T-cell (primary cell): ENCODE measurements at regions not wholly inside any gene's neighbourhood (a gene's known extent, or its start where the extent isn't known, plus 50 kb on each side); places are given as distances from the start of the nearest gene placed in this dataset.
"Not testable (repeated sequence)": the region's sequence is repeated elsewhere in the genome, so short reads cannot be mapped to it uniquely, and the experiment has no call there.

Source experiments
- ATAC-seq, 4 experiments: fragments of 200-7000 bp in 3 of 4; fragments of 150-1000 bp in 1 of 4; cut with Tn5 transposase; replicated peaks in 1 of 4; 1 replicate in 3 of 4; 2 replicates in 1 of 4; pipeline ENCODE4 v1.10.0; 2021; ENCODE audit warnings: moderate library complexity in 3 of 4, mild to moderate bottlenecking in 2 of 4, moderate number of reproducible peaks in 1 of 4
- CTCF ChIA-PET, 2 donors: fragments of 300-600 bp; sonication (Branson Sonifier 250); formaldehyde crosslinking; loops; one replicate each; lab custom pipeline; 2022; ENCODE audit warnings: antibody characterized with exemption in 2 of 2; lab: Charles Lee
- POLR2A ChIA-PET, 2 donors: fragments of 300-600 bp; sonication (Branson Sonifier 250); formaldehyde crosslinking; loops; one replicate each; lab custom pipeline; 2022; ENCODE audit warnings: antibody characterized with exemption in 2 of 2; lab: Charles Lee
- DNase-seq, 35 experiments: peaks; one replicate each; pipeline versions ENCODE4 v3.0.0 to v3.0.0-alpha.2; 2013 to 2023
- H3K27ac ChIP-seq: one replicate; pipeline ENCODE4 v1.5.1; 2013; ENCODE audit warnings: low read length
- H3K27me3 ChIP-seq, 2 experiments: replicated peaks in 1 of 2; 1 replicate in 1 of 2; 2 replicates in 1 of 2; pipeline versions ENCODE4 v1.6.1 to v1.7.0; 2013; ENCODE audit warnings: low read length in 1 of 2, mixed read lengths in 1 of 2; ENCODE audit not compliant: control insufficient read depth in 2 of 2, insufficient read depth in 2 of 2; ENCODE audit errors: extremely low read depth in 1 of 2
- H3K36me3 ChIP-seq, 2 donors: 1 replicate in 1 of 2; 2 replicates in 1 of 2; pipeline versions ENCODE4 v1.6.1 to v1.7.0; 2013; ENCODE audit warnings: low read length in 1 of 2; ENCODE audit not compliant: control insufficient read depth in 2 of 2, insufficient read depth in 1 of 2; ENCODE audit errors: extremely low read depth in 1 of 2
- H3K4me1 ChIP-seq, 2 experiments: 1 replicate in 1 of 2; 2 replicates in 1 of 2; pipeline versions ENCODE4 v1.6.1 to v1.7.0; 2013; ENCODE audit warnings: low read length in 2 of 2, mixed read lengths in 1 of 2; ENCODE audit not compliant: insufficient read depth in 2 of 2, control insufficient read depth in 1 of 2; ENCODE audit errors: extremely low read depth in 1 of 2
- H3K4me3 ChIP-seq, 2 donors: 1 replicate in 1 of 2; 2 replicates in 1 of 2; pipeline versions ENCODE4 v1.5.1 to v1.7.0; 2013; ENCODE audit warnings: mild to moderate bottlenecking in 2 of 2, low read length in 1 of 2, moderate library complexity in 1 of 2; ENCODE audit not compliant: control insufficient read depth in 1 of 2; ENCODE audit errors: extremely low read depth in 1 of 2
- H3K9me3 ChIP-seq: 2 replicates; pipeline ENCODE4 v1.7.0; 2013
- H3K27ac Mint-ChIP-seq, 2 donors: one replicate each; pipeline ENCODE4 v1.8.0; 2020 to 2021; ENCODE audit warnings: mild to moderate bottlenecking in 2 of 2, mixed read lengths in 2 of 2
- H3K27me3 Mint-ChIP-seq, 2 donors: one replicate each; pipeline ENCODE4 v1.8.0; 2021 to 2022; ENCODE audit warnings: mixed read lengths in 2 of 2
- H3K36me3 Mint-ChIP-seq: one replicate; pipeline ENCODE4 v1.8.0; 2021; ENCODE audit warnings: mixed read lengths
- H3K4me1 Mint-ChIP-seq, 3 donors: one replicate each; pipeline ENCODE4 v1.8.0; 2020 to 2022; ENCODE audit warnings: mixed read lengths in 3 of 3, mild to moderate bottlenecking in 1 of 3
- H3K4me3 Mint-ChIP-seq, 3 donors: one replicate each; pipeline ENCODE4 v1.8.0; 2020 to 2022; ENCODE audit warnings: mild to moderate bottlenecking in 3 of 3, mixed read lengths in 3 of 3, moderate library complexity in 3 of 3
- H3K9me3 Mint-ChIP-seq, 3 donors: one replicate each; pipeline ENCODE4 v1.8.0; 2020 to 2022; ENCODE audit warnings: mixed read lengths in 3 of 3
- WGBS: methylation state at CpG from one replicate; pipeline ENCODE4 v1.1.5; 2013; ENCODE audit warnings: missing lambda C conversion rate; ENCODE audit not compliant: insufficient coverage; 5-methylcytosine and 5-hydroxymethylcytosine counted together

GRCh38 chr6:93654548-93654947, 235.2 kb upstream of the EPHA7 start:
- no peaks in the 10 kb centered on the region for H3K9me3 ChIP-seq
- ATAC-seq: no peak
- no peak overlapping the region for H3K27ac Mint-ChIP-seq
- H3K4me3 Mint-ChIP-seq: no peak overlapping the region
- no peaks in the 10 kb centered on the region for H3K27me3 ChIP-seq
- no peaks in the 10 kb centered on the region for H3K4me1 Mint-ChIP-seq
- CTCF ChIA-PET: no interaction called here
- H3K4me3 ChIP-seq: no peak overlapping the region
- POLR2A ChIA-PET: no interaction called here
- DNase-seq: no peak
- no peaks in the 10 kb centered on the region for H3K36me3 ChIP-seq
- no peaks in the 10 kb centered on the region for H3K27me3 Mint-ChIP-seq
- H3K4me1 ChIP-seq: no peaks in the 10 kb centered on the region
- H3K9me3 Mint-ChIP-seq: peaks cover 12 to 38% (median 15%) of the 10 kb centered on the region in 3 donors
- no peaks in the 10 kb centered on the region for H3K36me3 Mint-ChIP-seq
- no CpG with 5 or more reads among the region's 2 CpGs for WGBS
- no peak overlapping the region for H3K27ac ChIP-seq

- ChIA-PET CTCF (no interaction called here), POLR2A (no interaction called here)
- no peaks in the 10 kb centered on the region for H3K36me3 Mint-ChIP-seq
- no peak overlapping the region for H3K27ac Mint-ChIP-seq
- Histone ChIP-seq H3K36me3 (no peaks in the 10 kb centered on the region), H3K27me3 (no peaks in the 10 kb centered on the region), H3K27ac (no peak overlapping the region), H3K4me1 (no peaks in the 10 kb centered on the region), H3K4me3 (no peak overlapping the region), H3K9me3 (peaks cover 2% of the 10 kb centered on the region)
- H3K27me3 Mint-ChIP-seq: no peaks in the 10 kb centered on the region
- ATAC-seq (no peak), DNase-seq (no peak)
- no CpG with 5 or more reads among the region's 5 CpGs for WGBS
- no peaks in the 10 kb centered on the region for H3K4me1 Mint-ChIP-seq
- no peak overlapping the region for H3K4me3 Mint-ChIP-seq
- peaks cover 4 to 10% (median 7%) of the 10 kb centered on the region in 3 donors for H3K9me3 Mint-ChIP-seq
Observed at GRCh38 chr6:93644611-93645010, 225.3 kb upstream of the EPHA7 start.

GRCh38 chr6:93639126-93639525, 219.8 kb upstream of the EPHA7 start:
- no peaks in the 10 kb centered on the region for H3K4me1 Mint-ChIP-seq
- H3K36me3 Mint-ChIP-seq: no peaks in the 10 kb centered on the region
- DNase-seq (no peak), ATAC-seq (no peak)
- Histone ChIP-seq H3K4me3 (no peak overlapping the region), H3K27ac (no peak overlapping the region), H3K27me3 (no peaks in the 10 kb centered on the region), H3K9me3 (no peaks in the 10 kb centered on the region), H3K4me1 (no peaks in the 10 kb centered on the region), H3K36me3 (no peaks in the 10 kb centered on the region)
- peaks cover 0 to 15% (median 4%) of the 10 kb centered on the region in 3 donors for H3K9me3 Mint-ChIP-seq
- no peaks in the 10 kb centered on the region for H3K27me3 Mint-ChIP-seq
- H3K27ac Mint-ChIP-seq: no peak overlapping the region
- H3K4me3 Mint-ChIP-seq: no peak overlapping the region
- CTCF ChIA-PET: no interaction called here
- POLR2A ChIA-PET: no interaction called here

- H3K27ac ChIP-seq, H3K27me3 ChIP-seq, H3K4me3 Mint-ChIP-seq, H3K4me1 Mint-ChIP-seq, H3K27ac Mint-ChIP-seq, CTCF ChIA-PET, DNase-seq, H3K9me3 ChIP-seq, ATAC-seq, H3K4me1 ChIP-seq, H3K27me3 Mint-ChIP-seq, POLR2A ChIA-PET, H3K4me3 ChIP-seq, H3K36me3 ChIP-seq, H3K36me3 Mint-ChIP-seq: not testable (repeated sequence)
- WGBS: 96% methylated on average over 23 of the region's 38 CpGs
- peaks cover 0 to 13% (median 0%) of the 10 kb centered on the region in 3 donors for H3K9me3 Mint-ChIP-seq
Observed at GRCh38 chr6:93636987-93637664, 217.8 kb upstream of the EPHA7 start.

- Histone ChIP-seq H3K27ac (no peak overlapping the region), H3K4me3 (no peak overlapping the region), H3K36me3 (no peaks in the 10 kb centered on the region), H3K4me1 (no peaks in the 10 kb centered on the region), H3K9me3 (no peaks in the 10 kb centered on the region), H3K27me3 (no peaks in the 10 kb centered on the region)
- WGBS: 90% methylated on average over 2 of the region's 3 CpGs
- ChIA-PET POLR2A (no interaction called here), CTCF (no interaction called here)
- no peaks in the 10 kb centered on the region for H3K36me3 Mint-ChIP-seq
- H3K4me3 Mint-ChIP-seq: no peak overlapping the region
- no peaks in the 10 kb centered on the region for H3K27me3 Mint-ChIP-seq
- H3K27ac Mint-ChIP-seq: no peak overlapping the region
- no peaks in the 10 kb centered on the region for H3K4me1 Mint-ChIP-seq
- H3K9me3 Mint-ChIP-seq: peaks cover 2 to 11% (median 9%) of the 10 kb centered on the region in 3 donors
- DNase-seq (no peak), ATAC-seq (no peak)
Observed at GRCh38 chr6:93624408-93624807, 205.0 kb upstream of the EPHA7 start.

- Histone ChIP-seq H3K4me1 (no peaks in the 10 kb centered on the region), H3K27ac (no peak overlapping the region), H3K27me3 (no peaks in the 10 kb centered on the region), H3K4me3 (no peak overlapping the region), H3K9me3 (no peaks in the 10 kb centered on the region), H3K36me3 (no peaks in the 10 kb centered on the region)
- DNase-seq (no peak), ATAC-seq (no peak)
- H3K4me1 Mint-ChIP-seq: no peaks in the 10 kb centered on the region
- ChIA-PET POLR2A (no interaction called here), CTCF (no interaction called here)
- H3K9me3 Mint-ChIP-seq: peaks cover 0 to 6% (median 5%) of the 10 kb centered on the region in 3 donors
- H3K4me3 Mint-ChIP-seq: no peak overlapping the region
- H3K36me3 Mint-ChIP-seq: no peaks in the 10 kb centered on the region
- no CpG with 5 or more reads among the region's 1 CpG for WGBS
- H3K27me3 Mint-ChIP-seq: no peaks in the 10 kb centered on the region
- no peak overlapping the region for H3K27ac Mint-ChIP-seq
Observed at GRCh38 chr6:93621442-93621841, 202.1 kb upstream of the EPHA7 start.

- H3K4me3 ChIP-seq: no peak overlapping the region
- DNase-seq (no peak), ATAC-seq (no peak)
- no peak overlapping the region for H3K27ac ChIP-seq
- Mint-ChIP-seq H3K4me3 (no peak overlapping the region), H3K27ac (no peak overlapping the region), H3K27me3 (no peaks in the 10 kb centered on the region), H3K36me3 (no peaks in the 10 kb centered on the region), H3K4me1 (no peaks in the 10 kb centered on the region), H3K9me3 (peaks cover 0 to 5% (median 0%) of the 10 kb centered on the region in 3 donors)
- POLR2A ChIA-PET: interaction anchor here in 1 of 2 donors (0.7 kb wide), 1 partner anchor 15 kb away, joined by 3 read pairs; no protein-coding TSS in a partner anchor
- H3K27me3 ChIP-seq: no peaks in the 10 kb centered on the region
- H3K36me3 ChIP-seq: no peaks in the 10 kb centered on the region
- H3K4me1 ChIP-seq: no peaks in the 10 kb centered on the region
- no peaks in the 10 kb centered on the region for H3K9me3 ChIP-seq
- 83% methylated on average over 2 of the region's 7 CpGs for WGBS
- CTCF ChIA-PET: no interaction called here
Observed at GRCh38 chr6:93604951-93605350, 185.6 kb upstream of the EPHA7 start.
